SK-N-SH treated with all-trans-retinoic acid at 6 μM for 48 hours (cell line): ENCODE measurements at regions not wholly inside any gene's neighbourhood (a gene's known extent, or its start where the extent isn't known, plus 50 kb on each side); places are given as distances from the start of the nearest gene placed in this dataset.
A peak's percentile ranks its signal among the peaks of the same experiment; 100 is the strongest.

Source experiments
- ATAC-seq: fragments of 200-7000 bp; cut with Tn5 transposase; 3 replicates; pipeline ENCODE4 v1.9.1; 2020; ENCODE audit warnings: mild to moderate bottlenecking, moderate library complexity
- ARNTL ChIP-seq: fragments of 450-650 bp; formaldehyde crosslinking; IDR thresholded peaks from 2 replicates; pipeline ENCODE4 v1.5.0; 2020; ENCODE audit warnings: low read depth, mild to moderate bottlenecking, moderate library complexity, borderline replicate concordance
- CREB5 ChIP-seq: fragments of 250-450 bp; sonication (Bioruptor Pico); IDR thresholded peaks from 2 replicates; pipeline ENCODE4 v1.5.1; 2020; ENCODE audit warnings: low read depth, mild to moderate bottlenecking, moderate library complexity
- CSDC2 ChIP-seq: fragments of 250-450 bp; sonication (Bioruptor Pico); IDR thresholded peaks from 2 replicates; pipeline ENCODE4 v1.5.0; 2020; ENCODE audit warnings: mild to moderate bottlenecking, moderate library complexity
- ESRRG ChIP-seq: fragments of 250-450 bp; sonication (Bioruptor Pico); IDR thresholded peaks from 2 replicates; pipeline ENCODE4 v1.6.1; 2021; ENCODE audit warnings: mild to moderate bottlenecking
- GLIS3 ChIP-seq: fragments of 250-450 bp; sonication (Bioruptor Pico); IDR thresholded peaks from 2 replicates; pipeline ENCODE4 v1.5.0; 2020; ENCODE audit warnings: mild to moderate bottlenecking, moderate library complexity
- ISL1 ChIP-seq: fragments of 250-450 bp; sonication (Bioruptor Pico); IDR thresholded peaks from 2 replicates; pipeline ENCODE4 v2.1.2; 2022; ENCODE audit warnings: mild to moderate bottlenecking, moderate library complexity
- OSR1 ChIP-seq: fragments of 250-450 bp; sonication (Bioruptor Pico); IDR thresholded peaks from 2 replicates; pipeline ENCODE4 v1.8.0; 2022; ENCODE audit warnings: moderate library complexity, mild to moderate bottlenecking, inconsistent platforms
- PATZ1 ChIP-seq: fragments of 250-450 bp; sonication (Bioruptor Pico); IDR thresholded peaks from 2 replicates; pipeline ENCODE4 v1.8.0; 2020; ENCODE audit warnings: mild to moderate bottlenecking, moderate library complexity, borderline replicate concordance
- PPARA ChIP-seq: fragments of 250-450 bp; sonication (Bioruptor Pico); IDR thresholded peaks from 2 replicates; pipeline ENCODE4 v1.5.0; 2020; ENCODE audit warnings: mild to moderate bottlenecking, borderline replicate concordance
- RARB ChIP-seq: fragments of 250-450 bp; sonication (Bioruptor Pico); IDR thresholded peaks from 2 replicates; pipeline ENCODE4 v1.8.0; 2021; ENCODE audit warnings: mild to moderate bottlenecking, moderate library complexity
- SNAI2 ChIP-seq: fragments of 250-450 bp; sonication (Bioruptor Pico); IDR thresholded peaks from 2 replicates; pipeline ENCODE4 v1.5.0; 2020; ENCODE audit warnings: mild to moderate bottlenecking, moderate library complexity
- TCF4 ChIP-seq: fragments of 250-450 bp; sonication (Bioruptor Pico); IDR thresholded peaks from 2 replicates; pipeline ENCODE4 v1.8.0; 2021; ENCODE audit warnings: mild to moderate bottlenecking, moderate library complexity, borderline replicate concordance
- TOX ChIP-seq: fragments of 250-450 bp; sonication (Bioruptor Pico); IDR thresholded peaks from 2 replicates; pipeline ENCODE4 v1.8.0; 2021; ENCODE audit warnings: mild to moderate bottlenecking, moderate library complexity, borderline replicate concordance
- TSHZ2 ChIP-seq: fragments of 250-450 bp; sonication (Bioruptor Pico); IDR thresholded peaks from 2 replicates; pipeline ENCODE4 v1.5.0; 2020; ENCODE audit warnings: mild to moderate bottlenecking, moderate library complexity
- ZFP3 ChIP-seq: fragments of 250-450 bp; sonication (Bioruptor Pico); IDR thresholded peaks from 2 replicates; pipeline ENCODE4 v1.5.0; 2020; ENCODE audit warnings: mild to moderate bottlenecking, moderate library complexity
- ZFP30 ChIP-seq: fragments of 450-650 bp; formaldehyde crosslinking; IDR thresholded peaks from 2 replicates; pipeline ENCODE4 v1.5.0; 2022; ENCODE audit warnings: mild to moderate bottlenecking, moderate library complexity
- ZNF70 ChIP-seq: fragments of 450-650 bp; formaldehyde crosslinking; IDR thresholded peaks from 2 replicates; pipeline ENCODE4 v1.5.0; 2020; ENCODE audit warnings: mild to moderate bottlenecking, moderate library complexity
- ZNF8 ChIP-seq: fragments of 450-650 bp; formaldehyde crosslinking; IDR thresholded peaks from 2 replicates; pipeline ENCODE4 v1.5.0; 2020; ENCODE audit warnings: mild to moderate bottlenecking, moderate library complexity

GRCh38 chr4:189815404-189816192 is 125.1 kb upstream of the FRG1 start:
- no peak for ATAC-seq
- no peak for TF ChIP-seq SNAI2 (CRISPR knock-in tag)
- no peak for TF ChIP-seq ZNF8 (CRISPR knock-in tag)
- TF ChIP-seq PATZ1: no peak
- no peak for TF ChIP-seq TOX (CRISPR knock-in tag)
- no peak for TF ChIP-seq RARB (CRISPR knock-in tag)
- no peak for TF ChIP-seq TSHZ2 (CRISPR knock-in tag)
- no peak for TF ChIP-seq OSR1 (CRISPR knock-in tag)

DNA sequence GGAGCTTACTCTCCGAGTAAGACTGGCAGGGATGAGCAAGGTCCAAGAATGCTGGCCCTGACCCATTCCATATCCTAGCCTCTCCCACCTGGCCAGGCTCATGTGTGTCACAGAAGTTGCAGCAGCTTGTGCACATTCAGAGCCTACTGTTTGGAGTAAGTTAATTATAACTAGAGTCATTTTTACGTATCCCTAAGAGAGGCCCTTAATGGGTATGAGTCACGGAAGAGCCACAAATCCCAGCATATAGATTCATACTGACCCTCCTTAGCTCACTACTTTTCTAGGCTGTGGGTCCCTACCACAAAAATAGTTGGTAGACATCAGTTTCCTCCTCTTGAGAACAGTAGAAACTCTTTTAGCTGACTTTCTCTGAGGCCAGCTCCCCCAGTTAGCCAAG is 118.3 kb upstream of the FRG1 start:
- TF ChIP-seq GLIS3 (CRISPR knock-in tag) (no peak), RARB (CRISPR knock-in tag) (no peak), ZFP30 (no peak), PATZ1 (no peak), TSHZ2 (CRISPR knock-in tag) (no peak), ZNF8 (CRISPR knock-in tag) (no peak), ZFP3 (no peak), CSDC2 (CRISPR knock-in tag) (no peak), PPARA (no peak), TCF4 (CRISPR knock-in tag) (no peak), ARNTL (no peak), TOX (CRISPR knock-in tag) (no peak), ZNF70 (CRISPR knock-in tag) (no peak), OSR1 (CRISPR knock-in tag) (no peak), CREB5 (CRISPR knock-in tag) (no peak), SNAI2 (CRISPR knock-in tag) (no peak), ESRRG (CRISPR knock-in tag) (no peak)
- peak; percentile 30; the same call in 1 of the 3 replicates for ATAC-seq

DNA sequence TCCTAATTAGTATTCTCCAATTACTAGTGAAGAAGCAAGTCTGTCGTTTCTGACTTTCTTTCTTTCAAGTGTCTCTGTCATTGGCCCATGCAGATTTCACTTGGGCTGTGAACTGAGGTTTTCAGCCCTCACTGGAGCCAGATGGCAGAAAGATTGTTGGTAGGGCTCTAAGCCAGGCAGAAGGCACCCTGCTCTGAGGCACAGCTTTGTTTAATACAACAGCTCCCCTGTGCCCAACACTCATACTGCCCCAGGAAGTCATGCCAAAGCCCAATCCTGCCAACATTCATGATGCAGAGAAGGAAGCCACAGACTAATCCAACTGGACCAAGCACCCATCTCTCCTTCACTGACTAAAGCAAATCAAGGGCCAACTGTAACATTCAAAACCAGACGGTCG is 117.1 kb upstream of the FRG1 start:
- TF ChIP-seq ISL1 (CRISPR knock-in tag): no peak
- TF ChIP-seq ZFP3: no peak
- no peak for TF ChIP-seq ZNF70 (CRISPR knock-in tag)
- no peak for TF ChIP-seq ESRRG (CRISPR knock-in tag)
- no peak for ATAC-seq
